Activated naive CD4-positive, alpha-beta T cell treated with anti-CD3 and anti-CD28 coated beads, Interleukin-2, amount 50 U/mL, for 24 hours (primary cell): ENCODE measurements at regions not wholly inside any gene's neighbourhood (a gene's known extent, or its start where the extent isn't known, plus 50 kb on each side); places are given as distances from the start of the nearest gene placed in this dataset.
"Not testable (repeated sequence)": the region's sequence is repeated elsewhere in the genome, so short reads cannot be mapped to it uniquely, and the experiment has no call there.

Experiments
- H3K27ac Mint-ChIP-seq: one replicate; pipeline ENCODE4 v1.8.0; 2021; ENCODE audit warnings: mild to moderate bottlenecking, mixed read lengths
- H3K27me3 Mint-ChIP-seq: one replicate; pipeline ENCODE4 v1.8.0; 2021; ENCODE audit warnings: mixed read lengths
- H3K36me3 Mint-ChIP-seq: one replicate; pipeline ENCODE4 v1.8.0; 2021; ENCODE audit warnings: mixed read lengths
- H3K4me1 Mint-ChIP-seq: one replicate; pipeline ENCODE4 v1.8.0; 2021; ENCODE audit warnings: mixed read lengths
- H3K4me3 Mint-ChIP-seq: one replicate; pipeline ENCODE4 v1.8.0; 2021; ENCODE audit warnings: mild to moderate bottlenecking, mixed read lengths
- H3K9me3 Mint-ChIP-seq: one replicate; pipeline ENCODE4 v1.8.0; 2021; ENCODE audit warnings: mixed read lengths

GRCh38 chr1:91597215-91597614, 96.6 kb downstream of the CDC7 start:
- Mint-ChIP-seq H3K4me1 (peaks cover 10% of the 10 kb centered on the region), H3K4me3 (no peak overlapping the region)

GRCh38 chr1:91600431-91601337, 100.0 kb downstream of the CDC7 start:
- peaks cover 5% of the 10 kb centered on the region for H3K4me1 Mint-ChIP-seq
- H3K27me3 Mint-ChIP-seq, result no peaks in the 10 kb centered on the region
- H3K9me3 Mint-ChIP-seq, result no peaks in the 10 kb centered on the region
- no peak overlapping the region for H3K27ac Mint-ChIP-seq
- H3K36me3 Mint-ChIP-seq, result no peaks in the 10 kb centered on the region
- no peak overlapping the region for H3K4me3 Mint-ChIP-seq

More at GRCh38 chr1:91597215-91597614, 96.6 kb downstream of the CDC7 start:
- no peaks in the 10 kb centered on the region for H3K27me3 Mint-ChIP-seq
- H3K36me3 Mint-ChIP-seq, result no peaks in the 10 kb centered on the region
- H3K9me3 Mint-ChIP-seq, result no peaks in the 10 kb centered on the region
- H3K27ac Mint-ChIP-seq, result no peak overlapping the region

GRCh38 chr1:91601554-91602376, 101.1 kb downstream of the CDC7 start:
- H3K27me3 Mint-ChIP-seq, result no peaks in the 10 kb centered on the region
- H3K36me3 Mint-ChIP-seq, result no peaks in the 10 kb centered on the region
- H3K9me3 Mint-ChIP-seq, result no peaks in the 10 kb centered on the region
- no peak overlapping the region for H3K4me3 Mint-ChIP-seq
- no peak overlapping the region for H3K27ac Mint-ChIP-seq
- H3K4me1 Mint-ChIP-seq, result peaks cover 3% of the 10 kb centered on the region

- no peak overlapping the region for H3K4me3 Mint-ChIP-seq
- H3K9me3 Mint-ChIP-seq, result no peaks in the 10 kb centered on the region
- no peak overlapping the region for H3K27ac Mint-ChIP-seq
- H3K4me1 Mint-ChIP-seq, result no peaks in the 10 kb centered on the region
- no peaks in the 10 kb centered on the region for H3K27me3 Mint-ChIP-seq
- no peaks in the 10 kb centered on the region for H3K36me3 Mint-ChIP-seq
Observed at GRCh38 chr1:91603409-91603808, 102.8 kb downstream of the CDC7 start.

GRCh38 chr1:91604632-91605031, 104.0 kb downstream of the CDC7 start:
- Mint-ChIP-seq H3K9me3 (no peaks in the 10 kb centered on the region), H3K4me3 (no peak overlapping the region), H3K27me3 (no peaks in the 10 kb centered on the region), H3K27ac (no peak overlapping the region), H3K4me1 (no peaks in the 10 kb centered on the region), H3K36me3 (no peaks in the 10 kb centered on the region)

- Mint-ChIP-seq H3K9me3 (no peaks in the 10 kb centered on the region), H3K27ac (no peak overlapping the region), H3K36me3 (no peaks in the 10 kb centered on the region), H3K4me1 (no peaks in the 10 kb centered on the region), H3K4me3 (no peak overlapping the region), H3K27me3 (no peaks in the 10 kb centered on the region)
Observed at GRCh38 chr1:91605566-91605965, 104.9 kb downstream of the CDC7 start.

GRCh38 chr1:91606546-91607078, 106.0 kb downstream of the CDC7 start:
- H3K36me3 Mint-ChIP-seq, result no peaks in the 10 kb centered on the region
- no peaks in the 10 kb centered on the region for H3K4me1 Mint-ChIP-seq
- H3K27ac Mint-ChIP-seq, result no peak overlapping the region
- no peak overlapping the region for H3K4me3 Mint-ChIP-seq
- H3K9me3 Mint-ChIP-seq, result no peaks in the 10 kb centered on the region
- H3K27me3 Mint-ChIP-seq, result no peaks in the 10 kb centered on the region

GRCh38 chr1:91607686-91608085, 107.0 kb downstream of the CDC7 start:
- not testable (repeated sequence) for H3K4me1 Mint-ChIP-seq, H3K27ac Mint-ChIP-seq, H3K27me3 Mint-ChIP-seq, H3K36me3 Mint-ChIP-seq, H3K4me3 Mint-ChIP-seq, H3K9me3 Mint-ChIP-seq

- H3K9me3 Mint-ChIP-seq, result no peaks in the 10 kb centered on the region
- H3K27me3 Mint-ChIP-seq, result no peaks in the 10 kb centered on the region
- no peak overlapping the region for H3K4me3 Mint-ChIP-seq
- no peaks in the 10 kb centered on the region for H3K36me3 Mint-ChIP-seq
- H3K27ac Mint-ChIP-seq, result no peak overlapping the region
- H3K4me1 Mint-ChIP-seq, result no peaks in the 10 kb centered on the region
Observed at GRCh38 chr1:91608876-91609275, 108.2 kb downstream of the CDC7 start.

GRCh38 chr1:91609551-91609950, 108.9 kb downstream of the CDC7 start:
- H3K27ac Mint-ChIP-seq, result no peak overlapping the region
- H3K36me3 Mint-ChIP-seq, result no peaks in the 10 kb centered on the region
- H3K27me3 Mint-ChIP-seq, result no peaks in the 10 kb centered on the region
- H3K4me3 Mint-ChIP-seq, result no peak overlapping the region
- H3K9me3 Mint-ChIP-seq, result no peaks in the 10 kb centered on the region
- H3K4me1 Mint-ChIP-seq, result no peaks in the 10 kb centered on the region

GRCh38 chr1:91610102-91610501, 109.5 kb downstream of the CDC7 start:
- no peaks in the 10 kb centered on the region for H3K36me3 Mint-ChIP-seq
- no peaks in the 10 kb centered on the region for H3K27me3 Mint-ChIP-seq
- no peaks in the 10 kb centered on the region for H3K9me3 Mint-ChIP-seq
- H3K4me1 Mint-ChIP-seq, result no peaks in the 10 kb centered on the region
- no peak overlapping the region for H3K27ac Mint-ChIP-seq
- H3K4me3 Mint-ChIP-seq, result no peak overlapping the region

- H3K4me3 Mint-ChIP-seq, result no peak overlapping the region
- no peaks in the 10 kb centered on the region for H3K36me3 Mint-ChIP-seq
- no peak overlapping the region for H3K27ac Mint-ChIP-seq
- H3K4me1 Mint-ChIP-seq, result no peaks in the 10 kb centered on the region
- H3K27me3 Mint-ChIP-seq, result no peaks in the 10 kb centered on the region
- H3K9me3 Mint-ChIP-seq, result no peaks in the 10 kb centered on the region
Observed at GRCh38 chr1:91610789-91611188, 110.1 kb downstream of the CDC7 start.

GRCh38 chr1:91611483-91611917, 110.8 kb downstream of the CDC7 start:
- Mint-ChIP-seq H3K27ac (no peak overlapping the region), H3K9me3 (no peaks in the 10 kb centered on the region), H3K4me3 (no peak overlapping the region), H3K4me1 (no peaks in the 10 kb centered on the region), H3K36me3 (no peaks in the 10 kb centered on the region), H3K27me3 (no peaks in the 10 kb centered on the region)

- Mint-ChIP-seq H3K27ac (no peak overlapping the region), H3K4me3 (no peak overlapping the region), H3K36me3 (no peaks in the 10 kb centered on the region), H3K27me3 (no peaks in the 10 kb centered on the region), H3K9me3 (no peaks in the 10 kb centered on the region), H3K4me1 (no peaks in the 10 kb centered on the region)
Observed at GRCh38 chr1:91613595-91613994, 112.9 kb downstream of the CDC7 start.

- H3K27ac Mint-ChIP-seq, result no peak overlapping the region
- H3K36me3 Mint-ChIP-seq, result no peaks in the 10 kb centered on the region
- H3K27me3 Mint-ChIP-seq, result no peaks in the 10 kb centered on the region
- no peaks in the 10 kb centered on the region for H3K9me3 Mint-ChIP-seq
- H3K4me3 Mint-ChIP-seq, result no peak overlapping the region
- H3K4me1 Mint-ChIP-seq, result no peaks in the 10 kb centered on the region
Observed at GRCh38 chr1:91616712-91617111, 116.1 kb downstream of the CDC7 start.

GRCh38 chr1:91617285-91617765, 116.7 kb downstream of the CDC7 start:
- H3K4me3 Mint-ChIP-seq, result no peak overlapping the region
- H3K27me3 Mint-ChIP-seq, result no peaks in the 10 kb centered on the region

More at GRCh38 chr1:91617285-91617765, 116.7 kb downstream of the CDC7 start:
- H3K9me3 Mint-ChIP-seq, result no peaks in the 10 kb centered on the region
- H3K27ac Mint-ChIP-seq, result no peak overlapping the region
- H3K36me3 Mint-ChIP-seq, result no peaks in the 10 kb centered on the region
- no peaks in the 10 kb centered on the region for H3K4me1 Mint-ChIP-seq
